Ascending aorta (tissue), 2 donors: ENCODE measurements at regions not wholly inside any gene's neighbourhood (a gene's known extent, or its start where the extent isn't known, plus 50 kb on each side); places are given as distances from the start of the nearest gene placed in this dataset.

Source experiments
- DNase-seq, 2 donors: peaks; one replicate each; pipeline ENCODE4 v3.0.0-alpha.2; 2019; ENCODE audit warnings: low spot score in 2 of 2
- H3K27ac ChIP-seq, 2 donors: fragments of 200-600 bp; sonication (generic); one replicate each; pipeline ENCODE4 v1.5.1; 2016 to 2017; ENCODE audit warnings: mild to moderate bottlenecking in 1 of 2
- H3K27me3 ChIP-seq: fragments of 200-600 bp; sonication (generic); one replicate; pipeline ENCODE4 v1.5.1; 2017
- H3K36me3 ChIP-seq, 2 donors: fragments of 200-600 bp; sonication (generic); one replicate each; pipeline ENCODE4 v1.5.1; 2016
- H3K4me1 ChIP-seq, 2 donors: fragments of 200-600 bp; sonication (generic); one replicate each; pipeline ENCODE4 v1.5.1; 2016 to 2017; ENCODE audit warnings: mild to moderate bottlenecking in 1 of 2
- H3K4me3 ChIP-seq, 2 donors: fragments of 200-600 bp; sonication (generic); one replicate each; pipeline ENCODE4 v1.5.1; 2016 to 2017; ENCODE audit warnings: mild to moderate bottlenecking in 1 of 2
- H3K9me3 ChIP-seq, 2 donors: fragments of 200-600 bp; sonication (generic); one replicate each; pipeline ENCODE4 v1.5.1; 2016
- intact Hi-C: fragments of 100-400 bp; cut with DNase I; formaldehyde crosslinking; loops from one replicate; pipeline ENCODE4 v1.15.1; 2023
- TF ChIP-seq, protein P1 (sequence below), 3 experiments: fragments of 200-600 bp in 2 of 3; fragments of 450-650 bp in 1 of 3; sonication (generic) in 2 of 3; IDR thresholded peaks; one replicate each; pipeline ENCODE4 v1.5.1; 2016 to 2019; ENCODE audit warnings: antibody characterized with exemption in 3 of 3, mild to moderate bottlenecking in 1 of 3, moderate library complexity in 1 of 3

DNA sequence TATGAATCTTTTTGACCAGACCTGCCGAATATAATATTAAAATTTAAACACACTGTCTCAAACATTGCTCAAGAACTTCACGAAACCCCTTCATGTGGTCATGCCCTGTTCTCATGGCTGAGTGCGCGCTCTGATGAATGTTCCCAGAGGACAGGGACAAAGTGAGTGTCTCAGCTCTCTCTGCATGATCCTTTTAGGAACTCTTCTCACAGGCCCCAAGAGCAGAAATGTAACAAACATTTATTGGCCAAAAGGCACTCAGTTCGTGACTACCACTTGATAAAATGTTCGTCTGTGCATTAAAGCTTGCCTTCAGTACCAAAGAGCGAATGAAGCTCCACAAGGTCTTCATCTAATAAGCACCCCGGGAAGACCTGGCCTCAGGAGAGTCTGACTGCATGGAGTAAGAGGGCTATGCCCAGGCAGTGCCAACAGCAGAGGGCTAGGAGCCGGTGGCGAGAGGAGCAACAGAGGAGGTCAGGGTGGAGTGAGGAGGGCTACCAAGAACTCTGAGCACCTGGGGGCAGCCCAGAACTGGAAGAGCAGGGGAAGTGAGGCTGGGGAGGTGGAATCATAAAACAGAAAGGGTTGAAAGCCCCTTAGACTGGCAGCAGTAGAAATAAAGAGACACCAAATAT lies 171.1 kb downstream of the RHOU start:
- intact Hi-C loops: loop anchor here (10.0 kb wide), 1 partner anchor 248 kb away; no protein-coding TSS in a partner anchor
- TF ChIP-seq, protein P1, sequence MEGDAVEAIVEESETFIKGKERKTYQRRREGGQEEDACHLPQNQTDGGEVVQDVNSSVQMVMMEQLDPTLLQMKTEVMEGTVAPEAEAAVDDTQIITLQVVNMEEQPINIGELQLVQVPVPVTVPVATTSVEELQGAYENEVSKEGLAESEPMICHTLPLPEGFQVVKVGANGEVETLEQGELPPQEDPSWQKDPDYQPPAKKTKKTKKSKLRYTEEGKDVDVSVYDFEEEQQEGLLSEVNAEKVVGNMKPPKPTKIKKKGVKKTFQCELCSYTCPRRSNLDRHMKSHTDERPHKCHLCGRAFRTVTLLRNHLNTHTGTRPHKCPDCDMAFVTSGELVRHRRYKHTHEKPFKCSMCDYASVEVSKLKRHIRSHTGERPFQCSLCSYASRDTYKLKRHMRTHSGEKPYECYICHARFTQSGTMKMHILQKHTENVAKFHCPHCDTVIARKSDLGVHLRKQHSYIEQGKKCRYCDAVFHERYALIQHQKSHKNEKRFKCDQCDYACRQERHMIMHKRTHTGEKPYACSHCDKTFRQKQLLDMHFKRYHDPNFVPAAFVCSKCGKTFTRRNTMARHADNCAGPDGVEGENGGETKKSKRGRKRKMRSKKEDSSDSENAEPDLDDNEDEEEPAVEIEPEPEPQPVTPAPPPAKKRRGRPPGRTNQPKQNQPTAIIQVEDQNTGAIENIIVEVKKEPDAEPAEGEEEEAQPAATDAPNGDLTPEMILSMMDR (IDR thresholded peaks at IDR 0.05): no peak
- peaks cover 0 to 7% of the 10 kb centered on the region in 2 donors for H3K4me1 ChIP-seq

DNA sequence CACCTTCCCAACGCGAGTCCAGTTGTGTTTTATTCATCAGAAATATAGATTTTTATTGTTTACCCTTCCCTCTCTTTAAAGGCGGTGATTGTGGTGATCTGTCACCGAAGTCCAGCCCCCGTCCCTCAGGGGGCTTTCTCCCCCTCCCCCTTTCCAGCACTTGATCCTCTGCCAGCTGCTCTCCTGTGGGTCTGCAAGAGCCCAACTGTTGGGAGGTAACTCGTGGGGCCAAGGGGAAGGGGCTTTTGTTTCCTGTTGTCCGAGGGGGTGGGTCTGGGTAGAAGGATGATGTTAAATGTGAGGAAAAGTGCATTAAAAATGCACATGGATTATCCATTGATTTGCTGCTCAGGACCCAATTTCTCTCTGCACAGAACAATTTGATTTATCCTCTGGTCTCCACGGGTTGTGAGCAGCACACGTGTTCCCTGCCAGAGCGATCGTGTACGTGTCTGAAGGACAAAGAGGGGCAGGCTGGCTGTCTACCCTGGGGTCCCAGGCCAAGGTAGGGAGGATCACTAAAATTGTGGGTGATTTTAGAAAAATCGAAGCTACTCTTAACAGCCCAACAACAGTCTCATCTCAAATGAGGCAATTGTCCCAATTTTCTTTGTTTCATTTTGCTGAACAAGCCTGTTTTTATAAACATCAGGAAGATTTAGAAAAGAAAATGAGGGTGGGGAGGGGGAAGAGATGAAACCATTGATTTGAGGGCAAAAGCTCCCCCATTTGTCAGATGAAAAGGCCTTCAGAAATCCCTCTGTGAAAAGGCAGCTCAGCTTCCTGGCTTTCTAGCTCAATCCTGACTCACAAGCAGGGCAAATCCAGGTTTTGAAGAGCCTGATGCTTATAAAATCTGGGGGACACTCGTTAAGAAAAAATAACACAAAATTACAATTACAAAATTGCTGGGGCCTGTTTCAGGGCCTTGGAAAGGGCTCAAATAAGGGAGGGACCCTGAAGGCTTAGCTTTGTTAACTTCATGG lies 176.2 kb downstream of the RHOU start:
- H3K27me3 ChIP-seq: no peaks in the 10 kb centered on the region
- no peaks in the 10 kb centered on the region for H3K36me3 ChIP-seq
- peaks cover 0 to 20% of the 10 kb centered on the region in 2 donors for H3K9me3 ChIP-seq
- intact Hi-C loops: no loop called here
- DNase-seq: no peak
- TF ChIP-seq, protein P1 (IDR thresholded peaks at IDR 0.05): no peak
- no peak overlapping the region for H3K27ac ChIP-seq
- H3K4me3 ChIP-seq: no peak overlapping the region
- H3K4me1 ChIP-seq: no peaks in the 10 kb centered on the region

More for the DNA sequence above, 171.1 kb downstream of the RHOU start:
- Histone ChIP-seq H3K27me3 (no peaks in the 10 kb centered on the region), H3K4me3 (no peak overlapping the region), H3K9me3 (peaks cover 11 to 37% of the 10 kb centered on the region in 2 donors), H3K36me3 (no peaks in the 10 kb centered on the region), H3K27ac (no peak overlapping the region)
- no peak for DNase-seq

DNA sequence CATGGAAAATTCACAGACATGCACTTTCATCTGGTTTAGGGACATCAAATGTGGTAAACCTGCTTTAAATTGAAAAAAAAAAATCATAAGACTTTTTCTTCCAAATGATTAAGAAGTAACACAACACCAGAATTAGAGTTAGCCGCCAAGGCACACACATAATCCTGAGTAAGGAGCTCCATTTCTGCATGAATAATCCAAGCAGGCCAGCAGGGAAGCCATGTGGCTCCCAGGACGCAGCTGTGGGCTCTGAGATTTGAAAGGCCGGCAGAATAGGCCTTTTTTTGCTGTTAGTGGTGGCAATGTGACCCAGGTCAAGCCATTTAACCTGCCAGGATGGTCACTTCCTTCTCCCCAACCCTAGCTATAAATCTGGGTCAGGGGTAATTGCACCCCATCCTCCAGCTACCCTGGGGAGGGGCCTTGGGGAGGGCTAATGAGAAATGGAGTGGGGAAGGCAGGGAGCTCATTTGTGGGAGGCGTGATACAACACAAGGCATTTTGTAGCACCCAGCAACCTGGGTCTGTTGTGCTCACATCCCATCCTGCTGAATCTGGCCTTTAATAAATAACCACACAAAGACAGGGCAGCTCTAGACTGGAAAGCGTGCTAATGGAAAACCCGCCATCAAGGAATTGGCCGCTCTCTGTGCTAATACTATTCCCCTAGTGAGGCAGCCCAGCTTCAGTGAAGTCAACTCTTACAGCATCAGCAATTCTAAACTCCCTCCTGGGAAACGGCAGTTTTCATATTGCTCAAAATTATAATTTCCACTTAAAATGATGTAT lies 178.5 kb downstream of the RHOU start:
- intact Hi-C loops: no loop called here
- Histone ChIP-seq H3K9me3 (peaks cover 0 to 5% of the 10 kb centered on the region in 2 donors), H3K4me1 (no peaks in the 10 kb centered on the region), H3K27me3 (no peaks in the 10 kb centered on the region), H3K4me3 (no peak overlapping the region), H3K36me3 (no peaks in the 10 kb centered on the region), H3K27ac (no peak overlapping the region)
- TF ChIP-seq, protein P1 (IDR thresholded peaks at IDR 0.05): no peak
- DNase-seq: peak in 1 of 2 donors; percentile 48

DNA sequence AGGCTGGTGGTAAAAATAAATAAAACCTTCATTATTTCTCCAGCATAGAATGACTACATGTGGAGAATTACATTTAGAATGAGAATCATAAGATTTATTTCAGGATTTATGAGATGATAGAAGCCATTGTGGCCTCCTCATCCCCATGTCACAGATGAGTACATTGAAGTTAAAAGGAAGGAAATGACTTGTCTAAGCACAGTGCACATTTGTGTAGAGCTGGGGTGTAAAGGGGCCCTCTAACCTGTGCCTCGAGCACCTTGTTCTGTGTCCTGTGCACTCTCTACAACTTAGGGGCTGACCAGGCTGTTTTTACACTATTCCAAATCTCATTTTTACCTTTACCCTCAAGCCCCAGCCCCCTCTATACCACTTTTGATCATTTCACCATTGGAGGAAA lies 179.4 kb downstream of the RHOU start:
- Histone ChIP-seq H3K4me3 (no peak overlapping the region), H3K4me1 (peaks cover 0 to under 1% of the 10 kb centered on the region in 2 donors), H3K27me3 (no peaks in the 10 kb centered on the region), H3K36me3 (no peaks in the 10 kb centered on the region), H3K27ac (no peak overlapping the region), H3K9me3 (no peaks in the 10 kb centered on the region)
- TF ChIP-seq, protein P1 (IDR thresholded peaks at IDR 0.05): no peak
- intact Hi-C loops: no loop called here
- DNase-seq: peak in 1 of 2 donors; percentile 2

DNA sequence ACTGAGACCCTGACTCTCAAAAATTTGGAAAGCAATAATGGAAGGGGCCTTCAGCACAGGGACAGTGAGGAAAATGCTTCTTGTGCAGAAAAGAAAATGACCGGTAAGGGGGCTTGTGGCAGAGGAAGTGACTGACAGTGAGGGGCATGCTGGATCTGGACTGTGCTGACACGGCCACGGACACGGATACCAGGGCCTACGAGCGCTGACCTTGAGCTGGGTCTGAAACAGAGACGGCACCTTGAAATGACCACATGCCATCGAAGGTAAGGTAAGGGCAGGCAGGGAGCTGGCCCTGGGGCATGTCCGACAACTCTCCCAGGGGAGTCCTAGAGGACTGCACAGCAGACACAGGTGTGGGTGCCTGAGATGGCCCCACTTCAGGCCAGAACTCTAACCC lies 182.1 kb downstream of the RHOU start:
- Histone ChIP-seq H3K9me3 (no peaks in the 10 kb centered on the region), H3K27me3 (no peaks in the 10 kb centered on the region), H3K4me3 (no peak overlapping the region), H3K36me3 (no peaks in the 10 kb centered on the region), H3K4me1 (peaks cover 0 to 13% of the 10 kb centered on the region in 2 donors), H3K27ac (no peak overlapping the region)
- DNase-seq: peak in 1 of 2 donors; percentile 30
- intact Hi-C loops: no loop called here
- TF ChIP-seq, protein P1 (IDR thresholded peaks at IDR 0.05): no peak
